T-helper 2 cell (primary cell): ENCODE measurements at regions not wholly inside any gene's neighbourhood (a gene's known extent, or its start where the extent isn't known, plus 50 kb on each side); places are given as distances from the start of the nearest gene placed in this dataset.
"Not testable (repeated sequence)": the region's sequence is repeated elsewhere in the genome, so short reads cannot be mapped to it uniquely, and the experiment has no call there.

Experiments
- DNase-seq, 5 experiments: peaks; one replicate each; pipeline versions ENCODE4 v3.0.0 to v3.0.0-alpha.2; 2012 to 2022

DNA sequence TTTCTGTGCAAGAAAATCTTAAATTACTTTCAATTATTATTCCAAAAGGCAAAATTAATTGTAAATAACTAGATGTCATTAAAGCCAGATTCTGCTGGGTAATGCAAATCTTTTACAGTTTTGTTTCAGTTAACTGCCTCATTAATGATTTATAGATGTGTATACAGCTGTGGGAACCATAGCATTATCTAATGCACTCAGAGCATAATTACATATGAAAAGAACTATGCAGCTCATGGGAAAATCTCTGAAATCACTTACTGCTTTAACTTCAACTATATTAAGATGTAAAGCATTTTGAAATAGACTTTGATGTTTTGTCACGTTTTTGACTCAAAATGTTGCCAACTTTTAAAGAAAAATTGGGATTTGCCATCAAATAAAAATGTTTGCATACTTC, 630.3 kb upstream of the KLHL4 start:
- DNase-seq = no peak

DNA sequence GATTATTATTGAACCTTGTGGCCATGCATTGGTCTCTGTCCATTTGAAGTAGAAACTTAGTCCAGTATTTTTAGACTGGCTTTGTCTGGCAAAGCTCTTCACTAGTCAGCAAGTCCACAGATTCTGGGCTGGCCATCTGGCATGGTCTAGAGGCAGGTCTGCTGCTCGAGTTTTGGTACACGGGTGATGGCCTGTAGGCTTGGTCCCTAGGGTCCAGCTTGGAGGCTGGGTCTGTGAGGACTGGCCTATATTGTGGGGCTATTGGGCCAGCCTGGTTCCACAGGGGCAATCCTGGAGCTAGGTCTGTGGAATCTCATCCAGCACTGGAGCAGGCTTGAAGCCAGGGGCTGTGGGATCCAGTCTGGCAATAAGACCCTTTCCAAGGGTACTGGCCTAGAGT, 607.6 kb upstream of the KLHL4 start:
- no peak for DNase-seq

DNA sequence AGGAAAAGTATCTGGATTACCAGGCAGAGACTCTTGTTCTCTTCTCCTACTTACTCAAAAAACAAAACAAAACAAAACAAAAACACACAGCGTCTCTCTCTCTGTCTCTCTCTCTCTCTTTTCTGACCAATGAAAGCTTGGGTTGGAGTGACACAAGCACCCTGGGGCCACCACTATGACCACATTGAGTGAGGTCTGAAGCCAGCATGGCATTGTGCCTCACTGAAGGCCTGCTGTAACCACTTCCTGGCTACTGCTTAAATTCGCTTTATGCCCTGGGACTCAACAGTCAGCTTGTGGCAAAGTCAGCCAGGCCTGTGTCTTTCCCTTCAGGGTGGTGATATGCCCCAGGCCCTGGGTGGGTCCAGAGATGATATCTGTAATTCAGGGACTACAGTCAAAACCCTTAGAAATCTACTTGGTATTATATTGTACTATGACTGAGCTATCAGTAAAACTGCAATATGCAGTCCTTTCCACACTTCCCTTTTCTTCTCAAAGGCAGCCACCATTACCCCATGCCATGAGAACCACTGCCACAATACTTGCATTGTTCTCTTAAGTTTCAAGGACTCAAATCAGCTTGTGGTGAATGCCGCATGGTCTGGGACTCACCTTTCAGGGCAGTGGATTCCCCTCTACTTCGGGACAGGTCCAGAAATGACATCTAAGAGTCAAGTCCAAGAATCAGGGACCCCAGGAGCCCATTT, 606.8 kb upstream of the KLHL4 start:
- peak in 1 of 5 experiments; percentile 0 for DNase-seq

DNA sequence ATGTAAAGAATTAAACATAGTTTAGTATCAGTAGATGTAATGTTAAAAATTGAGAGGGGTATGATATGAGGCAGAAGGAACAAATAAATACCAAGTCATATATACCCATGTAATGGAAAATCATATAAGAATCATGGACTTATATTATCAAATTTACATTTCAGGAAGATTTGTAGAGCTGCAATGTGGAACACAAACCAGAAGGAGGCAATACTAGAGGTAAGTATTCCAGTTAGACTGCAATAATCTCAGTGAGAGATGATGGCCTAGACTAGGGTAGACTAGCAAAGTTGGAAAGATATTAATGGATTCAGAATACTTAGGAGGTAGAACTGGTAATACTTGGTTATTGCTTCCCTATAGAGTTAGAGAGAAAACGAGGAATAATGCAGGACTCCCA, 603.0 kb upstream of the KLHL4 start:
- no peak for DNase-seq

DNA sequence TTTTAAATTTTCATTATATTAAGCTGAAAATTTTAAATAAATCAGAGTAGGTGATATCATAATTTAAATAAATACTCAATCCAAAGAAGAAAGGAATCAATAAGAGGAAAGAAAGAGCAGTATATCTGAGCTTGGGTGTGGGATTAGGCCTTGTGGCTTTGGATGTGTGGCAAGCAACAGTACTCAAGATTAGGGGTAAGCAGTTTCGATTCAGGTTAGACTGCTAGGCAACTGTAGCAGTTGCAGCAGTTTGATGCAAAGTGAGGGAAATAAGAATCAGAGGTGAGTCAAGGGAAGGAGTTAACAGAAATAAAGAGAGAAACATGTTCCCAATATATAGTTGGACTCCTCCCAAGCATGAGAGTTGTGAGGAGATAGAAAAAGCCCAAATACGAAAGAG, 599.6 kb upstream of the KLHL4 start:
- no peak for DNase-seq

DNA sequence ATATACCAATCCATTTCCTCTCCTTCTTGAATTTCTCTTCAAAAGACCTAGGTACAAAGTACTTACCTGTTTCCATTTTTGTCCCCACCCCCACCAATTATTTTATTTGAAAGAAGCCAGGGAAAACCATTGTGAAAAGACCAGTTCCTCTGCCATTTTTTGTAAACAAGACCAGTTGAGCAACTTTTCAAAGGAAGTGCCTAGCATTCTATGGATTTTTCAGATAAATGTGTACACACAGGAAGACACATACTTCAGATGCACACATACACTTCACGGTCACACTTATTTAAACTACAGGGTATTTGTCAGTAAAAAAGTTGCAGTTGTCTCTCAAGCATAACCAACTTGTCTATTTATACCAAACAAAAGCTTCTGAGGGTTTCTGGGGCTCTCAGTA, 587.2 kb upstream of the KLHL4 start:
- DNase-seq = no peak

DNA sequence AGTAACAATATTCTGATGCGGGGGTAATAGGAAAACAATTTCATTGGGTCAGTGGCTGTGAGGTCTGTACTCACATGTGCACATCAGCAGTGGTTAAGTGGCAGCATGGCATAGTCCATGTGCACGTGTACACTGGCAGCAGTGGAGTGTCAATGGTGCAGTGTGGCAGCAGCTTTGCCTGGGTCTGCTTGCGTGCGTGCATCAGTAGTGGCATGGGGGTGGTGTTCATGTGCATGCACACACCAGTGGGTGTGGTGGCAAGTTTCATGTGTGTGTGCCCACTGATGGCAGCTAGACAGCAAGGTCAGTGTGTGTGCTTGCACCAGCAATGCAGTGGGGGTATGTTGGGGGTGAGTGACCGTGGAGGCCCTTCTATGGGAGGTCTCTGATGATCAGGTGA, 581.6 kb upstream of the KLHL4 start:
- DNase-seq = no peak

DNA sequence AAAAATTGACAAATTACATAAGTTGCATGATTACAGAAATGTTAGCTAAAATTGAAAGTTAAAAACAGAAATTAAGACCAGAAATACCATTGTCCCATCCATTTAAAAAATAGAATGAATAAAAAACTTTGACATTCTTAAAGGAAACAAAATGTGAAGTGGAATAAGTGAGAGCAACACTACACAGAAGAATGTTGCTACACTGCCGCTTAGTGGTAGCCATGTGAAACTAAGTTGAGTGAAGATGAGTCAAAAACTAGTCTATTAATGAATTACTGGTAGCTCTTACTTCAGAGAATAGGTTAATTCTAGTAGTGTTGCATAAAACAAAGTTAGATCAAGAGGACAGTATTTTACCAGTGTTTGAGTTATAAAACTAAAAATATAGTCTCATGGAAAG, 571.0 kb upstream of the KLHL4 start:
- DNase-seq = peak in 1 of 5 experiments; percentile 5

DNA sequence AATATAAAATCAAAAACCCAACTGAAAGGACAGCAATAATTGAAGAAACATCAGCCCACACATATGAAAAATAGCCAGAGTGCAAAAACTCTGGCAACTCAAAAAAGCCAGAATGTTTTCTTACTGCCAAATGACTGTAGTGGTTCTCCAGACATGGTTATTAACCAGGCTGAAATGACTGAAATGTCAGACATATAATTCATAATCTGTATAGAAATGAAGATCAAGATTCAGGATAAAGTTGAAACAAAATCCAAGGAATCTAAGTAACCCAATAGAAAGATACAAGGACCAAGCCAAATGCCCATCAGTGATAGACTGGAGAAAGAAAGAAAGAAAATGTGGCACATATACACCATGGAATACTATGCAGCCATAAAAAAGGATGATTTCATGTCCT, 553.3 kb upstream of the KLHL4 start:
- no peak for DNase-seq

DNA sequence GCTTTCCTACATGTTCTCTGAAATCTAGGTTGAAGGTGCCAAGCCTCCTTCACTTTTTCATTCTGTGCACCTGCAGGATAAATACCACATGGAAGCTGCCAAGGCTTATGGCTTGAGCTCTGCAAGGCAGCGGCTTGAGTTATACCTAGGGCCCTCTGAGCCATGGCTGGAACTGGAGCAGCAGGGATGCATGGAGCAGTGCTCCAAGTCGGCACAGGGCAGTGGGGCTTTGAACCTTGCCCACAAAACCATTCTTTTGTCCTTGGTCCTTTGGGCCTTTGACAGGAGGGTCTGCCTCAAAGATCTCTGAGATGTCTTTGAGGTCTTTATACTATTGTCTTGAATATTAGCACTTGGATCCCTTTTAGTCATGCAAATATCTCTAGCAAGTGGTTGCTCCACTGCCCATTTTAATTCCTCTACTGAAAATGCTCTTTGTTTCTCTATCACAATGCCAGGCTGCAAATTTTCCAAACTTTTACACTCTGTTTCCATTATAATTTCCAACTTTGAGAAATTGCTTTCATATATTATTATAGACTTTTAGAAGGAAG, 536.2 kb upstream of the KLHL4 start:
- no peak for DNase-seq

DNA sequence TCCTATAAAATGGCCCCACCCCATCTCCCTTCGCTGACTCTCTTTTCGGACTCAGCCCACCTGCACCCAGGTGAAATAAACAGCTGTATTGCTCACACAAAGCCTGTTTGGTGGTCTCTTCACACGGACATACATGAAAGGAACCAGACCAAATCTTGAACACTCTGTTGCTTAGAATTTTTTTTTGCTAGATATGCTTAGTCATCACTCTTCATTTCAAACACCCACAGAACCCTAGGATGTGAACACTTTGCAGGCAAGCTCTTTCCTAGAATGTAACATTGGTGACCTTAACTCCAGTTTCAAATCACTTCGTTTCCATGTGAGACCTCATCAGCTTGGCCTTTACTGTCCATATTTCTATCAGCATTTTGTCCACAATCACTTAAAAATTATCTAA, 530.3 kb upstream of the KLHL4 start:
- DNase-seq = not testable (repeated sequence)

DNA sequence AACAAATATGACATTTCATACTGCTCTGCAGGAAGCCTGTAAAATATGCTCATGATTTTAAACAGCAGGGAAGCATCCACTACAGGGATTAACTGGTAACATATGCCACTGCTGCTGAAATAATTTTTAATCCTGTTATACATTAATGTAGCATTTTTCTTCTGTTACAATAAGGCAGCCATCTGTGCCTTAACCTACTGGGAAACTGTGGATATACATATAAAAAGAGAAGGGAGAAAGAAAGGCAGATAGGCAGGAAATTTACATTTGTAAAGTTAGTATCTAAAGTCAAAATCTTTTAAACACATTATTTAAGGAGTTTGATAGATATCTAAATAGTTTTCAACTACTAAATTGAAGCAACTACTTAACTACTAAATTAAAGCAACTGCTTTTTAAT, 514.6 kb upstream of the KLHL4 start:
- no peak for DNase-seq

DNA sequence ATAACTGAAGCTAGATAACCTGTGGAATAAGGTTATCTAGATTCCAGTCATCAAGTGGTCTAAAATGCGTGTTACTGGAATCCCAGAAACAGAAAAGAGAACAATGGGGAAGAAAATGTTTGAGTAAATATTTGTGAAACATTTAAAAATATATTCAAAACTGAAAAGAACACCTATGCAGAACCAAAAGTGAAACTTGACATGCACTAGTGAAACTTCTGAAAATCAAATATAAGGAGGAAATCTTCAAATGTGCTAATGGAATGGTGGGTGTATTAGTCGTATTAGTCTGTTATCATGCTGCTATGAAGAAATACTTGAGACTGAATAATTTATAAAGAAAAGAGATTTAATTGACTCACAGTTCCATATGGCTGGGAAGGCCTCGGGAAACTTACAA, 512.4 kb upstream of the KLHL4 start:
- no peak for DNase-seq

DNA sequence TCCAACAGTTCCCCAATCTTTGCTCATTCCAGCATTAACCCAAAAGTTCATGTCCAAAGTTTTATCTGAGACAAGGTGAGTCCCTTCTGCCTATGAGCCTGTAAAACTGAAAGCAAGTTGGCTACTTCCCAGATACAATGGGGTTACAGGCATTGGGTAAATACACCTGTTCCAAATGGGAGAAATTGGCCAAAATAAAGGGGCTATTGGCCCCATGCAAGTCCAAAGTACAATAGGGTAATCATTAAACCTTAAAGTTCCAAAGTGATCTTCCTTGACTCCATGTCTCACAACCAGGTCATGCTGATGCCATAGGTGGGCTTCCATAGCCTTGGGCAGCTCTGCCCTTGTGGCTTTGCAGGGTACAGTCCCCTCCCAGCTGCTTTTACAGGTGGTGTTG, 511.7 kb upstream of the KLHL4 start:
- DNase-seq = no peak

DNA sequence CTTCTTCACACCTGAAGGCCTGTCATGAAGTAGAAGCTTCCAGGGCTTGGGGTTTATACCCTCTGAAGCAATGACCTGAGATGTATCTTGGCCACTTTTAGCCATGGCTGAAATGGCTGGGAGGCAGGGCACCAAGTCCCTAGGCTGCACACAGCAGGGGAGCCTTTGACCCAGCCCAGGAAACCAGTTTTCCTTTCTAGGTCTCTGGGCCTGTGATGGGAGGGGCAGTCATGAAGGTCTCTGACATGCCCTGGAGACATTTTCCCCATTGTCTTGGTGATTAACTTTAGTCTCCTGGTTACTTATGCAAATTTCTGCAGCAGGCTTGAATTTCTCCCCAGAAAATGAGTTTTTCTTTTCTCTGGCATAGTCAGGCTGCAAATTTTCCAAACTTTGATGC, 511.0 kb upstream of the KLHL4 start:
- no peak for DNase-seq

DNA sequence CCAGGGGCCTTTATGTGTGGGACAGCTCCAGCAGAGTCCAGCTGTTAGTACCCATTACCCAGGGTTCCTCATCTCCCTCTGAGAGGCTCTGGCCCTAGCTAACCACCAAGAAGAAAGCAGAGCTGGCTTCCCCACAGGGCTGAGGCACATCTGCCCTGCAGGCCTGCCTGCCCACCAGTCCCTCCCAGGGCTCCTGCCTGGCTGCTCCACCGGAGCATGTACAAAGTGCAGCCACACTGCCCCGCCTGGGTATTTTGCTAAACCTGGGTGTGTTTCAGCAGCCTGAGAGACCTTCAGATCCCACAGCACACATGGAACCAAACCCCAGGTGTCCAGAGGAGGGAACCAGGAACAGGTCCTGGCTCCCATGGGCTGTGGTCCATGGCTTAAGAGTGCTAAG, 500.4 kb upstream of the KLHL4 start:
- no peak for DNase-seq

DNA sequence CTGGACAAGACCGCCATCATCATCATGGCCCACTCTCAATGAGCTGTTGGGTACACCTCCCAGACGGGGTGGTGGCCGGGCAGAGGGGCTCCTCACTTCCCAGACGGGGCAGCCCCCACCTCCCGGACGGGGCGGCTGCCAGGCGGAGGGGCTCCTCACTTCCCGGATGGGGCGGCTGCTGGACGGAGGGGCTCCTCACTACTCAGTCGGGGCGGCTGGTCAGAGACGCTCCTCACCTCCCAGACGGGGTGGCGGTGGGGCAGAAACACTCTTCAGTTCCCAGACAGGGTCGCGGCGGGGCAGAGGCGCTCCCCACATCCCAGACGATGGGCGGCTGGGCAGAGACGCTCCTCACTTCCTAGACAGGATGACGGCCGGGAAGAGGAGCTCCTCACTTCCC, 484.5 kb upstream of the KLHL4 start:
- DNase-seq = not testable (repeated sequence)

DNA sequence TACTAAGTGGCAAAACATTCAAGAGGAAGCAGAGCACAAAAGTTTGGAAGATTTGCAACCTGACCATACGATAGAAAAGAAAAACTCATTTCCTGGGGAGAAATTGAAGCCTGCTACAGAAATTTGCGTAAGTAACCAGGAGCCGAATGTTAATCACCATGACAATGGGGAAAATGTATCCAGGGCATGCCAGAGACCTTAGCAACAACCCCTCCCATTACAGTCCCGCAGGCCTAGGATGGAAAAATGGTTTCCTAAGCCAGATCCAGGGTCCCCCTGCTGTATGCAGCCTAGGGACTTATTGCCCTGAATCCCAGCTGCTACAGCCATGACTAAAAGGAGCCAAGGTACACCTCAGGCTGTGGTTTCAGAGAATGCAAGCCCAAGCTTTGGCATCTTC, 472.2 kb upstream of the KLHL4 start:
- DNase-seq = no peak

DNA sequence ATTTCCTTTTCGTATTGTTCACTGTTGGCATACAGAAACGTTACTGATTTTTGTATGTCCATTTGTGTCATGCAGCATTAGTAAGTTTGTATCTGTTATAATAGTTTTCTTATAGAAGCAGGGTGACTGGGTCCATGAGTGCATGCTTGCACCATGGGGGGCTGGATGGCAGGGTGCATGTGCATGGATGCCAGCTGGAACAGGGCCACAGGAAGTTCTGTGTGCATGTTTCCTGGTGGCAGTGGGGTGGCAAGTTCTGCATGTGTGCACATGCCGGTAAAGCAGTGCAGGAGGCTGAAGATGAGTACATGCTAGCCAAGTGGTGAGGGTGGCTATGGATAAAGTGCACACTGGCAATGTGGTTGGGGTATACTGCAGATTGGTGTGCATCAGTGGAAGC, 468.0 kb upstream of the KLHL4 start:
- DNase-seq = no peak

DNA sequence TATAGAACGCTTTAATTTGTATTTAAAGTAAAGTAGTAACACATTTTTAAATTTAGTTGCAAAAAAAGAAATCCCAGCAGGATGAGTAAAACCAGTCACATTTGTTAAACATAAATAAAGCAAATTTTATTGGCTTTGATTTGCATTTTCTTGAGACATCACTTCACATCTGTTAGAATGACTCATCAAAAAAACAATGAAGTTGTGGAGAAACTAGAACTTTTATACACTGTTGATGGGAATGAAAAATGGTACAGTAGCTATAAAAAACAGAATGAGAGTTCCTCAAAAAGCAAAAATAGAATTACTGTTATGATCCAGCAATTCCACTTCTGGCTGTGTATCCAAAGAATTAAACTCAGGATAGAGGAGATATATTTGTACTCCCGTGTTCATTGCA, 454.0 kb upstream of the KLHL4 start:
- DNase-seq = no peak

DNA sequence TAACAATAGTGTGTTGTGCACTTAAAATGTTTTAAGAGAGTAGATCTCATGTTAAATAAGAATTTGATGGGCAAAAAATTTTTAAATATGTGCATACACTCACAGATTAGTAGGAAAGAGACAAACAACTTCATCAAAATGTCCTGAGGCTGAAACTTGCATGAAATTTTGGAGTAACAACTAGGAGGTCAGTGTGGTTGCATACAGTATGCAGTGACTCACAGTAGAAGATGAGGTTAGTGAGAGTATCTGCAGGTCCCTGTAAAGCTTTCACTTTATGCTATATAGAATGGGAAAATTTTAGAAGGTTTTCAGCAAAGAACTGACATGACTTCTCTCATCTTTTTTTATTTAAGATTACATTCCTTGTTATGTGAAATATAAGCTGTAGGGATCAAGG, 453.1 kb upstream of the KLHL4 start:
- no peak for DNase-seq

DNA sequence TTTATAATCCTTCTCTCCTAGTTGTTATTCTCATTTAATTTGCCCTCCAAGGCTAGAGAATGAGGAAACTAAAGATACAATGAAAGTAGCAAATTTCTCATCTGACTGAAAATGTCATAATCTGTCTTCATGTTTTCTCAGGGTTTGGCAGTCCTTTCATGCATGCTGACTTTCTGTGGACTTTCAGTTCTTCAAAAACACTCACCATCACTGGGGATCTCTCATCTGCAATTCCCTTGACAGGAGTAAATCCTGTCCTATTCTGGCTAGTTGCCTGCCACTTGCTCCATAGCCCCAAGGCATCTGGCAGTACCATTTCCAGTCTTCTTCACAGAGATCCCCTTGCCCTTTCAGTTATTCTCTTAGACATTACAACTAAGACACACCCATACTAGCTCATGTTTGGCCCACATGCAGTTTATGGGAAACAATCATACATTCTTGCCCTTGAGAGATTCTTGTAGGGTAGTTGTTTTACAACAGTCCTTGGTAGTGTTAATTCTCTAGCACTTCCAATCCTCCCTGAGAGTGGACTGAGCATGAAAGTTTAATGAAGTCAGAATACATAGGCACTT, 449.7 kb upstream of the KLHL4 start:
- no peak for DNase-seq

DNA sequence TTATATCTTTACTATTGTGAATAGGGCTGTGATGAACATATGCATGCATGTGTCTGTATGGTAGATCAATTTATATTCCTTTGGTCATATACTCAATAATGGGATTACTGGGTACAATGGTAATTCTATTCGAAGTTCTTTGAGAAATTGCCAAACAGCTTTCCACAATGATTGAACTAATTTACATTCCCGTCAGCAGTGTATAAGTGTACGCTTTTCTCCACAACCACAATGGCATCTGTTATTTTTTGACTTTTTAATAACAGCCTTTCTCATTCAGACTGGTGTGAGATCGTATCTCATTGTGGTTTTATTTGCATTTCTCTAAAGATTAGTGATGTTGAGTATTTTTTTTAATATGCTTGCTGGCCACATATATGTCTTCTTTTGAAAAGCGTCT, 439.4 kb upstream of the KLHL4 start:
- DNase-seq = no peak

DNA sequence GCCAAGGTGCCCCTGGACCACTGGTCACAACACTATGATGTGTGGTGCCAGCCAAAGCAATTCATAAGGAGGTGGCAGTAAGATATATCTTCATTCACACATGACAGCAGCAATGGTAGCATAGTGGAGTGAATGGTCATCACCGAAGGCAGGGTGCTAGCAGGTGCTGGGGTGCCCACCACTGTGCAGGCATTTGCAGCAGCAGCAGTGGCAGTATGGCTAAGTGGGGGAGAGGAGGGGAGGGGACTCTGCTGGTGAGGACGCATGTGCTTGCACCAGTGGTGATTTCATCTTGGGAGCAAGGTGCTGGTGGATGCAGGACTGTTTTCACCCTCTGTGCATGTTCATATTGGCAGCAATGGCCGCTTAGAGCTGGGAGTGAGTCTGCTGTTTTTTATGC, 419.1 kb upstream of the KLHL4 start:
- no peak for DNase-seq

DNA sequence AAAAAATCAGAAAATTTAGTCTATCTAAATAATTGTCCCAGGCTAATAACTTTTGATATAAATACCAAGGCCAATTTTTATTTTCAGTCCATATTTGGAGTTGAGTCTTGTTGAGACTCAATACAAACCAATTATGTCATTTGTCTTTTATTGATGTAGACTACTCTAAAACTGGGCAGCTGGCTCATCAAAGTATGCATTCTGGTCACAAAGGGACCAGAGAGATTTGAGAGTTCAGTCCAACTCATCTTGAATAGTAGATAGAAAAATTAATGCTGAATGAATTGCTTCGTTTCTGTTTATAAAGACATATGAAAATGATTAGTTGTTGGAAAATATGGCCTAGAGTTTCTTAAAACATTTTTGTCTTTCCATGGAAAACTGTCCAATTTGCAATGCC, 412.5 kb upstream of the KLHL4 start:
- no peak for DNase-seq
